Fibroblast of peridontal ligament (primary cell): ENCODE measurements at regions not wholly inside any gene's neighbourhood (a gene's known extent, or its start where the extent isn't known, plus 50 kb on each side); places are given as distances from the start of the nearest gene placed in this dataset.

Experiments
- DNase-seq: peaks from one replicate; pipeline ENCODE4 v3.0.0-alpha.2; 2010; ENCODE audit errors: extremely low read depth

DNA sequence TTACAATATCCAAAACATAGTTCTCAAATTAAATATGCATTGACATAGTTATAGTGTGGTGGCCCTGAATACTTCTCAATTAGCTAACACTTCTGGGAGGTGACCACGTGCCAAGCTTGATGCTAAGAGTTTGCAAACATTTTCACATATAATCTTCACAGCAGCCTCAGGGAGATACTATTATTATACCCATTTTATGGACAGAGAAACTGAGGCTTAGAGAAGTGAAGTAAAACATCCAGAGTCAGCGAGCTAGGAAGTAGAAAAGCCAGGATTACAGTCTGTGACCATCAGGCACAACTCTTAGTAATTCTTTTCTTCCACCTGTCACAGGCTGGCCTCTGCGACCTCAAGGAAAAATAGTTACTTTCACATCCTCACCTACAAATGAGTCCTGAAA, 102.2 kb upstream of the IRX6 start:
- DNase-seq, result no peak

DNA sequence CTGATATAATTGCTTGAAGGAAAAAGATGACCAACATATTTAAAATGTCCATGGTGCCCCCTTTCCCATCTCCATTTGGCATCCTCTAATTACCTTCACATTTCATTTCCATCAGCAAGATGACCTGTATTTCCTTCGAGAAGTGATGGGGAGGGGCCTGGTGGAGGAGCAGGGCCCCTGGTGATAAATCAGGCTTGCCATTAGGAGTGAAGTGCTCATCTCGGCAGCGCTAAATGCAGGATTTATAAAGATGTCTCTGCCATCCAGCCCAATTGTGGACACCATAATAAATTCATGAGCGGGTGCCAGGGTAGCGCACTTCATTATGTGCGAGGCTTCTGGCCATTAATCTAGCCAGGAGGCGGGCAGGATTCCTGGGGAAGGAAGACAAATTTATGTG, 101.5 kb upstream of the IRX6 start:
- DNase-seq, result no peak

DNA sequence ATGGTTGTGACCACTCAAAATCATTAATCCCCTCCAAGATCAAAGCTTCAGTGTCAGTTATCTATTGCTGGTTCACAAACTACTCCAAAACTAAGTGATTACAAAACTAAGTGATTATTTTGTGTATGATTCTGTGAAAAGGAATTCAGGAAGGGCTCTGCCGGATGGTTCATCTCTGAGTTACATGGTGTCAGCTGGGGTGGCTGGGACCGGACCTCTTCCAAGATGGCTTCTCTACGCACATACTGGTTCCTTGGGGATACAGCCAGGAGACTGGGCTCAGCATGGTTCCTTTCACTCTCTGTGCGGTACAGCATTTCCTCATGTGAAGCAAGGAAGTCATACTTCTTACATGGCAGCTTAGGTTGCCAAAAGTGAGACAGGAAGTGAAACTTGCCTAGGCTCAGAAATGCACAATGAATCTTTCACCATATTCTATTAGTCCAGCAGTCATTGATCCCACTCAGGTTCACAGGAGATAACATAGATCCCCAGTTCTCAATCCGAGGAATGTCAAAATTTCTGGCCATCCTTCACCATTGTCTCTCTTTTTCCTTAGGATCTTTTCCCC, 97.9 kb upstream of the IRX6 start:
- DNase-seq, result no peak

DNA sequence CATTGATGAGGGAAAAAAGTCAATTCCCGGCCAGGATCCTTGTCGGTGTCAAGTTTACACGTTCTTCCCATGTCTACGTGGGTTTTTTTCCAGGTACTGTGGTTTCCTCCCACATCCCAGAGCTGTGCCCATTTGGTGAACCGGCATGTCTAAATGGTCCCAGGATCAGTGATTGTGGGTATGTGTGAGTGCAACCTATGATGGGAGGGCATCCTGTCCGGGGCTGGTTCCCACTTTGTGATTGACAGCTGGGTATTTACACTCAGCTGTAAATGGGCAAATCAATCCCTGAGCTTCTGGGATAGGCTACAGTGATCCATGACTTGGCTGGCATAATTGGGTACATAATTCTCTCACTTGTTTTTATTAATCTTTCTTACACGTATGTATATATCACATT, 91.2 kb upstream of the IRX6 start:
- DNase-seq, result no peak

DNA sequence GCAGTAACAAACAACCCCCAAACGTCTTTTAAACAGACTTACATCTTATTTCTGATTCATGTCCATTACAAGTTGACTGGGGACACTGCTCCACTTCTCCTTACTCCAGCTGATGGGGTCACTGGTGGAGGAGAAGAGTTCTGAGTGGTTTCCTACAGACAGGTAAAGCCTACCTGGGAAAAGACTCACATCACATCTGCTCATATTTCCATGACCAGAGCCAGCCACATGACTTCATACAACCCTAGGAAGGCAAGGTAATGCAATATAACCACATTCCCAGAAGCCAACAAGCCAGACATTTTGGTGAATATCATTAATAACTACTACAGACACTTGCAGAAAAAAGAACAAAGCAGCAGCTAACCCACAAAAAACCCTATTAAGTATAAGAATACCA, 90.5 kb upstream of the IRX6 start:
- DNase-seq, result no peak

DNA sequence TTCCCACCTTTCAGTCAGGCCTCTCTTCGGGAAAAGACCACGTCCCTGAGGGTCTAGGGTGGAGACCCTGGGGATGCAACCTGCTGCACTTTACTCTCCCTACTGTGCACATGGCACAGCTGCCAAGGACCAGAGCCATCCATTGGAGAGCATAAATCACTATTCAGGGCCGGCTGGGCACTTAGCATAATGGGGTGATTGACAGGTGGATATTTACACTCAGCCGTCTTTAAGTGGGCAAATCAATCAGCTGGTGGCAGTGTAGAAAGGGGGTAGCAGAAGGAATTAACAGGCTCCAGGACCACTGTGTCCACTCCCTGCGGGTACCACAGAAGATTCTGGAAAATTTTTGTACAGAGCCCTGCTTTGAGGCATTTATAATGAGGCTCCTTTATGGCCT, 87.3 kb upstream of the IRX6 start:
- no peak for DNase-seq

DNA sequence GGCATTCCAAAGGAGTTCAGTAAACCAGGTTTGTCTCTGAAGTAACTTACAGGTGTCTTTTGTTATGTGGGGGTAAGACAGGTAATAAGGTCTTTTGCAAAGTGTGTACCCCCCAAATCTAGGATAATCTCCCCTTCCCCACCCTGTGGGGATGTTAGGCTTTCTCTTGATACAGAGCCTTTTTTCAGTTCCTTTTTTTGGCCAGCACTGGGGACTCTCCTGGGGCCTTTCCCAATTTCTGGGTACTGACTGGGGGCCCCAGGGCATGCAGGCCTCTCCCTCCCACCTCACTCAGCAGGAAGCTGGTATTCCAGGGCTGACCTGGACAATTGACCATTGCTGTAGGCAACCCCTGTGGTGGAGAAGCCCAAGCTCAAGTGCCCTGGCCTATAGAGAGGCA, 84.3 kb upstream of the IRX6 start:
- no peak for DNase-seq

DNA sequence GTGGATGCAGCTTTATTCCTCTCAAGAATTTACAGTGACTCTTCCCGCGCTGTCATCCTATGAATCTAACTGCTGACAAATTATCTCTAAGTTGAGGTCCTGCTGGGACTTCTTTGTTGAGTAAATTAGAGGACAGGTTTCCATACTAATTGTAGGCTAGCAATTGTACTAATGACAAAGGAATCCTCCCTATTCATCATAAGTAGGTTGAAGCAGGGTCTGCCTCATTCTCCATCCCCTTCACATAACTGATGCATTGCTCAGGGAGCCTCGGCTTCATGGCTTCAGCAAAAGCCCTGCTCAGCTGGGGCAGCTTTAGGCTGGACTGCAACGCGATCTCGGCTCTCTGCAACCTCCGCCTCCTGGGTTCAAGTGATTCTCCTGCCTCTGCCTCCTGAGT, 83.1 kb upstream of the IRX6 start:
- no peak for DNase-seq

DNA sequence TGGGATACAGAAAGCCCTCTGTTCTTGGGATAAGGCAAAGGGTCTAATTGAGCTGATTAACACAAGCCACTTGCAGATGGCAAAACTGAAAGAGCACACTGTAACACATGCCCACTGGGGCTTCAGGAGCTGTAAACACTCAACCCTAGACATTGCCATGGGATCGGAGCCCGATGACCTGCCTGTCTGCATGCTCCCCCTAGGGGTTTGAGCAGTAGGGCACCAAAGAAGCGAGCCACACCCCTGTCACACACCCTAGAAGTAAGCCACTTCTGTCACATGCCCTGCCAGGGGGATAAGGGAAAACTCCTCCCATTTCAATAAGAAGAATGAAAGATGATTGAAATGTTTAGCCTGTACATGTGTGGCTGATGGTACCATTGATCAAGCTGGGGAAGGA, 81.3 kb upstream of the IRX6 start:
- no peak for DNase-seq

DNA sequence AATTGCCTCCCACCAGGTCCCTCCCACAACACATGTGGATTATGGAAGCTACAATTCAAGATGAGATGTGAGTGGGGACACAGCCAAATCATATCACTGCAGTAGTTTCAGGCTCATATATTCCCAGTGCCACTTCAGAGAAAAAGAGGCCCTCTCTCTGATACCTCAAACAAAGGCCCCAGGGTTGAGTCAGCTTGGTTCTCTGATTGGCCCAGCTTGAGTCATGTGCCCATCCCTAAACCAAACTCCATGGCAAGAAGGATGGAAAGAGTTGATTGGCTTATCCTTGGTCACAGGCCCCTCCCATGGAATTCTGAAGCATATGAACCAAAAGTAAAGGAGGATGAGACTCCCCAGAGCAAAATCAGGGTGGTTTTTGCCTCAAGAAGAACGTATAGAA, 75.9 kb upstream of the IRX6 start:
- no peak for DNase-seq

DNA sequence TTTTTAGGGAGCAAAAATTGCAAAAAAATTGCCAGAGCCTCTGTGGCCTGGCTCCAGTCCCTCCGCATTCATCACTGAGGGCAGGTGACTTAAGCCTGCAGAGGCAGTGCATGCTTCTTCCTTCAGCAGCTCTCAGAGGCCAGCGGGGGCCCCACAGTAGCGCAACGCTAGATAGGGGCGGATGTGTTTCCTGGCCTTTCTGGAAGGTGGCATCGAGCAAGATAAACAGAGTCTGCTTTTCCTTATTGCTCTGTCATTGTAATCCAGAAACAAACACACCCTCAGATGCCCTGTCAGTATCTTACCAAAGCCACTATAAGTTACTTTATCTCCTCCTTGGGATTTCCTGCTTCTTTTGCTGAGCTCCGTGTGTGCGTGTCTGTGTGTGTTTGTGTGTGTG, 75.5 kb upstream of the IRX6 start:
- DNase-seq, result no peak

DNA sequence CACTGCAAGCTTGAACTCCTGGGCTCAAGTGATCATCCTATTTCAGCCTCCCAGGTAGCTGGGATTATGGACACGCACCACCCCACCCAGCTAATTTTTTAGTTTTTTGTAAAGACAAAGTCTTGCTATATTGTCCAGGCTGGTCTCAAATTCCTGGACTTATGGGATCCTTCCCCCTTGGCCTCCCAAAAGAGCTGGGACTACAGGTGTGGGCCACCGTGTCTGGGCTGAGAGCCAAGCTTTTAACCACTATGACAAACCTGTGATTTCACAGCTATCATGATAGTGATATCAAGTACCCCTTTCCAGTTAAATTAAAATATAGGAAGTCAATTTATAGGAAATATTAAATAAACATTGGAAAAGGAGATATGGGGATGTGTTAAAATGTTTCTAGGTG, 74.6 kb upstream of the IRX6 start:
- DNase-seq, result no peak

DNA sequence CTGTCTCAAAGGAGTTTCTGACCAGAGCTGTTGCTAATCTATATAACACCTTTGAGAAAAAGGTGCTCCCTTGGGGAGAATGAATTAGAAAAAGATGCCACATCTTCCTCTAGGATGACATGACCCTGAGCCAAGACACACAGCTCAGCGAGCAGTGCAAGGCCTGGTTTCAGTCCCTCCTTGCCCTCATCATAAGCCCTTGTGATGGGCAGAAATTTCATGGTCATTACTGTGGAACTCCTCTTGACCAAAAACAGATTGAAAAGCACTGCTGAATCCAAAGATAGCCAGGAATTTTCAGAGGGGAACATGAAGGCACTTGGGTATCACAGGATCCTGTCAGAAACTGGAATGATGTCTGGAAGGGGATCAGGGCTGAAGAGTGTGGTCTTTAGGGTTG, 74.1 kb upstream of the IRX6 start:
- DNase-seq, result no peak

DNA sequence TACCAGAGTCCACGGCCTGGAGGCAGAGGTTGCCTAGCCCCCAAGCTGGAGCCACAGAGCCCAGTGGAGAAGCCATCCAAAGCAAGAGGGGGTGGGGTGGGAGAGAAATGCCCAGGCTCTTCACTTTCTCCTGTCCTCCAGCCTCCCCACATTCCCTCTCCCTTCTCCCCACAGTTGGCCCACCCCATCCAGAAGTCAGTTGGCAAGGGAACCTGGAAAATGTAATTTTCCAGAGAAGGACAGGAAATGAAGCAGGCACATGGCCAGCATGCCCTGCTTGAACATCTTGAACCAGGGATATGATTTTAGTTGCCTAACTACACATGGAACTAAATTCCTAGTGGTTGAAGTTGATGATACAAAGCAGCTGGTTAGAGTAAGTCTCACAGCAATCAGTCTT, 73.3 kb upstream of the IRX6 start:
- DNase-seq, result peak; percentile 27

DNA sequence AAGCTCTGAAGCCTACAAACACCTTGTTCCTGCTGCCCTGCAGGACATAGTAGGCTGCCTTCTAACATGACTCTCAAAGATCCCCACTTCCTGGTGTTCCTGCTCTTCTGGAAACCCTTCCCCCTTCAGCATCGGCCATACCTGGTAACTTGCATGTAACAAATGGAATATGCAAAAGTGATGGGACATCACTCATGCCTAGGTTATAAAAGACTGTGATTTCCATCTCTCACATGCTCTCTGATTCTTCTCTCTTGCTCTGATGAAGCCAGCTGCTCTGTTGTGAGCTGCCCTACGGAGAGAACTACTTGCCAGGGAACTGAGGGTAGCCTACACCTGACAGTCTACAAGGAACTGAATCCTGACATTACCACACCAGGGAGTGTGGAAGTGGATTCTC, 72.9 kb upstream of the IRX6 start:
- no peak for DNase-seq

DNA sequence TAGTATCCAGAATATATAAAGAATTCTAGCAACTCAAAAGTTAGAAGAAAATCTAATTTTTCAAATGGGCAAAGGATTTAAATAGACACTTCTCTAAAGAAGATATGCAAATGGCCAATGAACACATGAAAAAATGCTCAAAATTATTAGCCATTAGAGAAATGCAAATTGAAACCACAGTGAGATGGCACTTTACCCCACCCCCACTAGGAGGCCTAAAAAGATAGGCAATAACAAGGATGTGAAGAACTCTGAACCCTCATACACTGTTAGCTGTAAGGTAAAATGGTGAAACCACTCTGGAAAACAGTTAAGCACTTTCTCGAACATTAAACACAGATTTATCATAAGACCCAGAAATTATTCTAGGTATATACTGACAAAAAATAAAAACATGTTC, 71.4 kb upstream of the IRX6 start:
- no peak for DNase-seq

DNA sequence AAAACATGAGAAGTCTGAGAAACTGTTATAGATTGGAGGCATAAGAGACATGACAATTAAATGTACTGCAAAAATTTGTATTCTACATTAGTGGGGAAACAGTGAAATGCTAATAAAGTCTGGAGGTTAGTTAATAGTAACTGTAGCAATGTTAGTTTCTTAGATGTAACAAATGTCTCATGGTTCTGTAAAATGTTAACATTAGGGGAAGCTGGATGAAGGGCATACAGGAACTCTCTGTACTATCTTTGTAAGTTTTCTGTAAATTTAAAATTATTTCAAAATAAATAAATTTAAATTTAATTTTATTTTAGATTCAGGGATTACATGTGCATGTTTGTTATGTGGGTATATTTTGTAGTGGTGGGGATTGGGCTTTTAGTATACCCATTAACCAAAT, 70.0 kb upstream of the IRX6 start:
- no peak for DNase-seq

DNA sequence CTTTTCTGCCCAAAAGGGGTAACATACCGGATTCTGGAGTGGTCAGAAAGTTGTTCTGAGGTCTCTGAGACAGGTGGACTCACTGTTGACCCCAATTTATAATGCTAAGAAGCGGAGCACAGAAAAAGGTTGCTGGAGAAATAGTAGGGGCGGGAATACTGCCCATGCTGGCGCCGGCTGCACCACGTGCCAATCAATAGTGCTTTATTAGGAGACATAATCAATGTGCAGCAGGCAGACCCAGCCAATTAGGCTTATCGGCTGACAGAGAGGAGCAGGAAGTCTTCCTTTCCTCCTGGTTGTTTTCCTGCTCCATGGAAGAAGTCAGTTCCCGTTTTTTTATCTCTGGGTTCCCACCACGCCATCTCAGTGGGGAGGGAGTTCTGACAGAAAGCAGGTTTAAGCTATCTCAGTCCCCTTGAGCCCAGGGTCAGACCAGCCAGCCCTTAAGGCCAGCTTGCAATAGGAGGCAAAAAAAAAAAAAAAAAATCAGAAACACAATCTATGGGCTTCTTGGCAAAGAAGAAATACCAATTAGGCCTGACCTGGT, 68.2 kb upstream of the IRX6 start:
- no peak for DNase-seq

DNA sequence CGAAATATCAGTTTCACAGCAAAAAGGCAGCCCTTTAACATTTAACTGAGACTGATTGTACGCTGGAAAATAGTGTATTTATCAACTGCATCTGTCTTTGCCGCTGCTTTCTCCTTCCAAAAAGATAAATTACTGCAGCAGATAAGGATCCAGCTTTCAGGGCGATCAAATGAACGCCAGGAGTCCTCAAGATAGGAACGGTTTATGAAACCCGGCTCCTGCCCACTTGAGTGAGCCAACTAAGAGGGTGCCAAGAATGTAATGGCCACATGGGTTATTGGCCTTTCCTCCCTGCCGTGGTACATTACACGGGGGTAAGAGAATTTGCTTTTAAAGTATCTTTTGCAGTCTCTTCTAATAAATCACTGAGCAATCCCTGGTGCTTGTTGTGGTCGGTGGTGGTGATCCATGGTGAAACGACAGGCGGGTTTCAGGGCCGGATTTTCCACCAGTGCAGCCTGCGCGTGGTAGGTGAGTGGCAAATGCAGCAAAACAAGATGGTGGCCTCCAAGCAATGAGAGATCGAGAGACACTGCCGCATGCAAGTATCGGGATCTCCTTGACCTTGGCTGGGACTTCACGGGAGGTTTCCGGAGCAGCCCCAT, 67.5 kb upstream of the IRX6 start:
- no peak for DNase-seq

DNA sequence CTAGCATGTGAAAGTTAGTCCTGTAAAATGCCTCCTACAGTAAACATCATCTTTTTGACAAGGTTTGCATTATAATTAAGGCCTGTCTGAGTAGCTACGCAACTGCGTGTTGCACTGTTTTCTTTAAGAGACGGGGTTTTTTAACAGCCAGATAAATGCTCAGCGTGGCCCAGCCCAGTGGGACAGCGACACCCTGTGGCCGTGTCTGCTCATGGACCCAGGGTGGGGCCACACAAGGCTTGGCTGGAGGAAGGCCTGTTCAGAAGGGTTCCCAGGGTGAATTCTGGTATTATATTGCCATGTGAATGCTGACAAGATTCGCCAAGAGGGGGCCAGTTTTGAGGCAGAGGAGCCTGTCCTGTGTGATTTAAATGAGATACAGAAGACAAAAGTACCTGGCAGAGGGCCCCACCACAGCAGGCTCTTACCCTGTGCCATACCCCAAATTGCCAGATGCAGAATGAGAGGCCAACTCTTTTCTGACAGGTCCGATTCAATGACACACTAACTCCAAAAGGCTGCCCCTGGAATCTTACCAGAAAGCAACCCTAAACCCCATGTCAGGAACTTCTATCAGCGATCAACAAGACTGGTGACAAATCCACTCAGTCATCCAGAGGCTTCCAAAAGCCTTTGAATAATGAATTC, 65.9 kb upstream of the IRX6 start:
- peak; percentile 76 for DNase-seq

DNA sequence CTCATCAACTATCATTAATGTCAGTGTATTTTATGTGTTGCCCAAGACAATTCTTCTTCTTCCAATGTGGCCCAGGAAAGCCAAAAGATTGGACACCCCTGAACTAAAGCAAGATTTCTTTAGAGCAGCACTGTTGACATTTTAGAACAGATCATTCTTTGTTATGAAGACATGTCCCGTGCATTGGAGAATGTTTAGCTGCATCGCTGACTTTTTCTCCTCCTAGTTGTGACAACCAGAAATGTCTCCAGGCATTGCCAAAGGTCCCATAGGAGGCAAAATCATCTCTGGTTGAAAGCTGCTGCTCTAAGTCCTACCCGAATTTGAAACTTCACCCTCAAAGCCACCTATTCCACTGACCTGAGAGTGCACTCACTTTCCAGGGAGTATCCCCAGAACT, 62.7 kb upstream of the IRX6 start:
- DNase-seq, result no peak

DNA sequence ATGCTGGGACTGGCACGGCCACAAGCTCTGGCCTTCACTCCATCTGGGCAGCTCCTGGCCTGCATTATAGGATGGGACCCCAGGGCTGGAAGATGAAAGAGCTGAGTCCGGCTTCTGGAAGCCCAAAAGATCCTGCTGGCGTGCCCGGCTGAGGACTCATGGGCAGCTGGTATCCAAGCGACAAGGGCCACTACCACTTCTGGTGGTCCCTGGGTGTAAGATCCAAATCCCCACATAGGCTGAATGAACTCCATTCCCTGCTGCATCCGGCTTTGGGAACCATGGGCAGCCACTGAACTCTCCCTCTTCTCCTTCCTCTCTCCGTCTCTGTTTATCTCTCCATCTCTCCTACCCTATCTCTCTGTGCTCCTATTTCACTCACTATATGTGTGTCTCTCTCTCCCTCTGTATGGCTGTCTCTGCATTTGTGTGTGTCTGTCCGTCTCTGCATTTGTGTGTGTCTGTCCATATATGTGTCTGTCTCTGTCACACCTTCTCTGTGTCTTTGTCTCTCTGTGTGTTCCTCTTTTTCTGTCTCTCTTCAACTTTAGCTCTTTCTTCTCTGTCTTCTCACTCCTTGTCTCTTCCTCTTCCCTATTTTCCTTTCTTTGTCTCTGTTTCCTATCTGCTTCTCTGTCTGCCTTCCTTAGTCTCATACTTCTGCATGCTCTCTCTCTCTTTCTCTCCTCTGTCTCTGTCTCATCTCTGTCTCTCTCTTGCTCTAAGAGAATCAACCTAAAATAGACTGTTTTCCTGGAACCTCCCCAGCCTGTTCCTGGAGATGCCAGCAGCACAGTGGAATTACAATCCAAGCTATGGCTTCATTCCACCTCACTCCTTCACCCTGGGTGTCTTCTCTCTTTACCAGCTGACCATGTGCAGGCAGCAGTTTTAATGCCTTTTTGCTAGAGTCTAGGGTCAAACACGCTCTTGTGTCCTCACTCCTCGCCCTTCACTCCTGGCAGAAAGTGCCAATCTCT, 60.4 kb upstream of the IRX6 start:
- no peak for DNase-seq
